HL-60 (cell line): ENCODE measurements at regions not wholly inside any gene's neighbourhood (a gene's known extent, or its start where the extent isn't known, plus 50 kb on each side); places are given as distances from the start of the nearest gene placed in this dataset.

ENCODE experiments used
- DNase-seq, 2 experiments: peaks; one replicate each; pipeline ENCODE4 v3.0.0-alpha.2; 2010 to 2020; ENCODE audit warnings: low read depth in 1 of 2, low spot score in 1 of 2
- H3K27ac ChIP-seq: fragments of 250-450 bp; sonication (Bioruptor Pico); replicated peaks from 2 replicates; pipeline ENCODE4 v1.5.1; 2020; ENCODE audit warnings: mild to moderate bottlenecking, moderate library complexity
- H3K27me3 ChIP-seq: fragments of 250-450 bp; sonication (Bioruptor Pico); 2 replicates; pipeline ENCODE4 v1.5.1; 2021; ENCODE audit warnings: mild to moderate bottlenecking, moderate library complexity; ENCODE audit not compliant: insufficient read depth, poor library complexity, severe bottlenecking
- H3K4me3 ChIP-seq: replicated peaks from 2 replicates; pipeline ENCODE4 v1.5.1; 2011; ENCODE audit warnings: mild to moderate bottlenecking, control low read depth, low read length; ENCODE audit not compliant: insufficient read depth
- CTCF ChIP-seq: IDR thresholded peaks from one replicate; pipeline ENCODE4 v1.5.1; 2011; ENCODE audit warnings: low read length, control low read depth, inconsistent platforms; ENCODE audit not compliant: insufficient read depth
- GABPA ChIP-seq: IDR thresholded peaks from 2 replicates; pipeline ENCODE4 v1.6.1; 2012; ENCODE audit warnings: low read depth
- POLR2AphosphoS5 ChIP-seq: IDR thresholded peaks from 2 replicates; pipeline ENCODE4 v1.6.1; 2012; ENCODE audit warnings: low read depth
- REST ChIP-seq: IDR thresholded peaks from 2 replicates; pipeline ENCODE4 v1.6.1; 2012; ENCODE audit warnings: low read depth; ENCODE audit not compliant: insufficient replicate concordance
- SPI1 ChIP-seq: IDR thresholded peaks from 2 replicates; pipeline ENCODE4 v1.6.1; 2012; ENCODE audit warnings: low read depth, mild to moderate bottlenecking, borderline replicate concordance

GRCh38 chr11:92771701-92772100, 197.8 kb upstream of the MTNR1B start:
- no peaks in the 10 kb centered on the region for H3K27me3 ChIP-seq
- H3K27ac ChIP-seq: no peak overlapping the region
- TF ChIP-seq GABPA (no peak), SPI1 (no peak), REST (no peak), CTCF (no peak), POLR2AphosphoS5 (no peak)
- no peak for DNase-seq
- no peak overlapping the region for H3K4me3 ChIP-seq

GRCh38 chr11:92775003-92775676, 194.3 kb upstream of the MTNR1B start:
- TF ChIP-seq SPI1 (peak; percentile 75), GABPA (no peak)
- H3K27ac ChIP-seq: no peak overlapping the region
- no peak overlapping the region for H3K4me3 ChIP-seq
- no peak for DNase-seq
- no peaks in the 10 kb centered on the region for H3K27me3 ChIP-seq

- no peaks in the 10 kb centered on the region for H3K27me3 ChIP-seq
- no peak for DNase-seq
- H3K27ac ChIP-seq: no peak overlapping the region
- H3K4me3 ChIP-seq: no peak overlapping the region
- TF ChIP-seq GABPA: no peak
- no peak for TF ChIP-seq CTCF
- no peak for TF ChIP-seq SPI1
- no peak for TF ChIP-seq REST
- no peak for TF ChIP-seq POLR2AphosphoS5
These were observed 192.8 kb upstream of the MTNR1B start for GRCh38 chr11:92776676-92777075.

GRCh38 chr11:92779746-92780145, 189.7 kb upstream of the MTNR1B start:
- Histone ChIP-seq H3K27me3 (peaks cover 6% of the 10 kb centered on the region), H3K4me3 (no peak overlapping the region), H3K27ac (no peak overlapping the region)
- TF ChIP-seq REST (no peak), POLR2AphosphoS5 (no peak), GABPA (no peak), SPI1 (no peak), CTCF (no peak)
- DNase-seq: no peak
